NCI-H82 treated with DMSO at 0.1 percent for 48 hours (cell line): ENCODE measurements at regions not wholly inside any gene's neighbourhood (a gene's known extent, or its start where the extent isn't known, plus 50 kb on each side); places are given as distances from the start of the nearest gene placed in this dataset.

Experiments used
- DNase-seq: peaks from one replicate; lab custom pipeline; 2025; ENCODE audit not compliant: unreplicated experiment; lab: John Stamatoyannopoulos, UW

GRCh38 chr6:104617591-104617990 lies 242.1 kb downstream of the HACE1 start:
- DNase-seq: no peak

DNA sequence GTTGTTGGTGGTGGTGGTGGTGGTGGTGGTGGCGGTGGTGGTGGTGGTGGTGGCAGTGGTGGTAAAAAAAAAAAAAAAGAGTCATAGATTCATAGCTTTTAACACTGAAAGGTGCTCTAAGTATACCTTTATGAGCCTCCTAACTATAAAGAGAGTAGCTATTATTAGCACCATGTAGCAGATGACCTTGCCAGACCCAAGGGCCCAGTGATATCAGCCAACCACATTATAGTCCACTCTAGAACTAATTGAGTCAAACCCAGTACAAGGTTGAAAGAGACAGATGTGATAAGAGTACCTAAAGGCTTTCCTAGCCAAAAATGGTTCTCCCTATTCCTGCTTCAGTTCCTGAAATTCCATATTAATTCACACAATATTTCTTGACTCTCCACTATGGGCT lies 245.3 kb downstream of the HACE1 start:
- no peak for DNase-seq

DNA sequence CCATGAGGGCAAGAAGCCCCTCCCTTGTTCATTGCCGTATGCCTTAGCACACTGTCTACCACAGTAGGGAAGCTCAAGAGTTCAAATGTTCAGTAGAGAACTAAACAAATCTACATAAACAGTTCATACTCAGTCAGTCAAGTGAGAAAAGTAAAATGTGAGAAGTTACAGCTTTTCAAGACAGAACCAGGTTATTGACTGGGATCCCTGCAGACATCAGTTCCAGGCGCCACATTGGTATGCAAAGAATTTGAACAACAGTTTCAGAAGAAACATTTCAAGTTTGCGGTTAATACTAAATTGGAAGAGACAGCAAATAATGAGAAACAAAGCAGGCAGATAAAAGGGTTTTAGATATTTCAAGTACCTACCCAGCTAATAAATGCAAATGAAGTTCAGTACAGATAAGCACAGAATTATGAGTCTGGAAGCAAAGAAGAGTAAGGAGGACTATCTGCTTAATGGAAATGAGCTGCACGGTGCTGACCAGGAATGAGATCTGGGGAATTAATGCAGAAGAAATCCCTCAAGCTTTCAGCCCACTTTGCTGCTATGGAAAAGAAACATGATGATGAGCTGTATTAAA lies 246.2 kb downstream of the HACE1 start:
- DNase-seq: no peak

- no peak for DNase-seq
Measured at GRCh38 chr6:104612541-104612940, 247.2 kb downstream of the HACE1 start.

DNA sequence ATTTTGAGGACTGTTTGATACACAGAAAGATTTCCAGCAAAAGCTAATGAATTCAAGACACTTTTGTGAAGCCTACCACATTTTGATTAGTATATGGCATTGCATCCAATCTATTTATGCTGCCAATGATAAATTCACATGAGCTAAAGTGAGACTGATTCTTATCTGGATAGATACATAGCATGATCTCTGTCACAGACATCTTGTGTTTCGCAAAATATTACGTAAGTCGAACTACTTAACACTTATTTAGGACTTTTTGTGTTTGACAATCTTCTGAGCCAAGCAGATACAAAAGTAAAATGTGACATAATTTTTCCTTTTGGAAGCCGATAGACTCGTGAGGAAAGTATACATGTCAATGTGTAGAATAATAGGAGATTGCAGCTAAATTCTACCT lies 251.6 kb downstream of the HACE1 start:
- no peak for DNase-seq

DNA sequence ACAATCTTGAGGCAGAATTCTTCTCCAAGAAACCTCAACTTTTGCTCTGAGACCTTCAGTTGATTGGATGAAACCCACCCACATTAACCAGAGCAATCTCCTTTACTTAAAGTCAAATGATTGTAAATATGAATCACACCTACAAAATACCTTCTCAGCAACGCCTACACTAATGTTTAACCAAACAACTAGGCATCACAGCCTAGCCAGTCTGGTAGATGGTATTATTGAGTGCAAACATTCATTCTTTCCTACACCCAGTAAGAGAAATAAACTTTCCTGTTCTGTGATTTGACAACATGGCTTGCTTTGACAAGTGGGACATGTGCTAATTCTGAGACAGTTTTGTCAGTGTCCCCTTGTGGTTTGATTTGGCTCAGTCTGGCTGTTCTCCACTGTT lies 252.2 kb downstream of the HACE1 start:
- DNase-seq: no peak

- no peak for DNase-seq
Measured at GRCh38 chr6:104606361-104606760, 253.4 kb downstream of the HACE1 start.

GRCh38 chr6:104604685-104605084 lies 255.0 kb downstream of the HACE1 start:
- no peak for DNase-seq

GRCh38 chr6:104603108-104603745 lies 256.5 kb downstream of the HACE1 start:
- DNase-seq: no peak

GRCh38 chr6:104601721-104602120 lies 258.0 kb downstream of the HACE1 start:
- no peak for DNase-seq

DNA sequence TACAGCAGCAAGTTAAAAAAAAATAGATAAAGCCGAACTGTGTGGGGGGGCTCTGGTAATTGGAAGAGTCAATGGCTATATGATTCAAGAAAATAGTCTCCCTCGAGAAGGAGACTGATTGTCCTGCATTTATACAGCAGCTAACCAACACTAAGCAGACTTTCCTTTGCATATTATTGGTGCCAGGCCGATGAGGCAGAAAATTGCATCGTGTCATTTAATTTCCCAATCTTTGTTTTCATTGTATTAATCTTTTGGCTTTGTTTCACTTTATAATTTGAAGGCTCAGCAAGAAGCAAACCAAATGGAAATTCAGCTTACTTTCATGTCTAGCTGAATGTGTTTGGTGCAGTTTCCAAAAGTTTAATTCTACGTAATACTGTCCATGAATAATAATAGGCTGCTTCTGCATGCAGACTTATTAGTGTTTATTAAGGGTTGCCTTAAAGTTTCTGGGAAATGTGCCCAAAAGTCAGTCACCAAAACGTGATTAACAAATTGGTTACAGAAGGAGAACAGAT lies 258.5 kb downstream of the HACE1 start:
- DNase-seq: no peak

DNA sequence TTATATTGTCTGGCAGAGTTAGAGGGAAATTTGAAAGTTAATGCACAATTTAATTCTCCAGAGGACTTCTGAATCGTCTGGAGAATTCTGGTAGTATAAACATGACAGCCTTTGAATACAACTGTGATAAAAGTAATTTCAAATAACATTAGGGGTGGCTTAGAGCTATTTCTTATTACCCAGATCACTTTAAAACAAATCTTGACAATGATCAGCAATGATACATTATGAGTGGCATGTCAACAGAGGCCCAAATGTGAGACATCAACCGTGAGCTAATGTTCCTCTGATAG lies 259.1 kb downstream of the HACE1 start:
- DNase-seq: no peak

DNA sequence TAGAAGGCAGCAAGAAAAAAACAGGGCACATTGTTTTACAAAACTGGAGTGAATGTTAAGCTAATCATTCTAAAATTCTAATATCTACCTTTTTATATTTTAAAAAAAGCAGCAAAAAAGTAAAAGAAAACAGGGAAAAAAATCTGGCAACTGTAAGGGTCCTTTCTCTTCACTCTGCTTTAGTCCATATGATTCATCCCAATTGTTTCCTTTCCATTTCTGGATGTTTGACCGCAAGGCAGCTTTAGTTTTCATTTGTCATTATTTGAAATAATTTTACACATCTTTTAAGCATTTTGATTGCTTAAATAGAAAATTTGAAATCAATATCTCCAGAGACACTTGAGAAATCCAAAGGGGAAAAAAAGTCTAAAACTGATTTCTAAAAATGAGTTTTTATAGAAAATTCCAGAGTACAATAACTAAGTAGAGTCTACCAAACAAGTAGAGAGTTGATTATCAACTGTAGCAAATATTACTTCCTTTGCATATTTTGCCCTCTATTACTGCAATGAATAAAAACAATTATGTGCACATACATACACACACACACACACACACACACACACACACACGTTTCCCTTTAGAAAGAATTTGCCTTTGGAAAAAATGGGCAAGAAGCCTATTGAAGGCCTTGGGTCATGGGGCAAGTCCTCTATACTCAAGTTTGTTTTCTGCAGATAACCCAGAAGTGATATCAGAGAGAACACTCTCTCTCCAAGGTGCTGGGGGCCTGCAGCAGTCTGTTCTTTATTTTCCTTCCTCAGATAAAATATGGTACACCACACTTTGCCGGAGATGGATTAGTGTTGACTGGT lies 259.7 kb downstream of the HACE1 start:
- no peak for DNase-seq

DNA sequence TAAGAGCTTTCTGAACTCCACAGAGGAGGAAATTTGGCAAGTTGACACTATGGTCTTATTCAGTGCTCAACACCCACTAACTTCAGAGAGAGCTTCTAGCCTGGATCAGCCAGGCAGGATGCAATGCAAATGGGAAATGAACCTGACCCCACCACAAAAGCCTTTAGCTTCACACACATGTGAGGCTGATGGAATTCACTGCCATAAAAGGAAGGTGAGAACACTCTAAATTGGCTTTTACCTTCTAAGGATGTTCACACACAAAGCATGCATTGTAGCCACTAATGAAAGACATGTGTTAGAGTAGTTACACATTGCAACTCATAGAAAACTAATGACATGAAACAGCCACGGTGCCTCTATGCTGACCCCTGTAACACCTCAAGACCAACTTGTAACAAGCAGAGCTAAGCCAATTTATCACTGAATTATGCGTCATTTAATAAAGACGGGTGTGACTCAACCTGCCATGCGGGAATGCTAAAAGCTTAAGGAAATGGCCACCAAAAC lies 262.1 kb downstream of the HACE1 start:
- DNase-seq: no peak

DNA sequence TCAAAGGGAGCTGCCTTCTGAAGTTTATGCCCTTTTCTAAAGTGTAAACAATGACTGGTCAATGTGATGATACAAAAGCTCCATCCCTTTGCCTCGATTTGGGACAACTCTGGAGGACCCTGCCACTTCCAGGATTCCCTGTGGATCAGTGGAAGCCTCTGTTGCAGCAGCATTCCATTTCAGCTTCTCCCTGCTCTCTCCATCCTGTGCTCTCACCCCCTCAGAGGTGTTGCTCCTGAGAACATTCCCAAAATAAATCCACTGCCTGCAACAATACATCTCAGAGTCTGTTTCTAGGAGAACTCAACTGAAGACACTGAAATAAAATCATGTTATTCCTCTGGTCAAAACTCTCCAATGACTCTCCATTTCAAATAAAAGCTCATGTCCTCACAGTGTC lies 263.6 kb downstream of the HACE1 start:
- DNase-seq: no peak

DNA sequence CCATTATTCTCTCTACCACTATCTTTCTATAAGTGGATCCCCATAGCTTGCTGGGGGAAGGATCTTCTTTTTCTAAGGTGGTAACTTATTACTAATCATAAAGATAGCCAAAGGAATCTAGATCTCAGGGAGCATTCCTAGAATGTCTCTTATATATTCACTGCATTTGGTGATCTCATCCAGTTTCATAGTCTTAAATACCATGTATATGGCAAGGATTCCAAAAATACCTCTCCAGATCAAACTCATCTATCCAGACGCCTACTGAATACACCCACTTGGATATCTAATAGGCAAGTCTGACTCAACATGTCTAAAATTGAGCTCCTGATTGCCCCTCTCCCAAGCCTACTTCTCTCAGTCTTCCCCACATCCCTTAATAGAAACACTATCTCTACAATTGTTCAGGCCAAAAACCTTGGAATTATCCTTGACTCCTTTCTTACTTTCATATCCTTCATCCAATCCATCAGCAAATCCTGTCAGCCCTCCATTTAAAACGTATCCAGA lies 264.4 kb downstream of the HACE1 start:
- DNase-seq: no peak

DNA sequence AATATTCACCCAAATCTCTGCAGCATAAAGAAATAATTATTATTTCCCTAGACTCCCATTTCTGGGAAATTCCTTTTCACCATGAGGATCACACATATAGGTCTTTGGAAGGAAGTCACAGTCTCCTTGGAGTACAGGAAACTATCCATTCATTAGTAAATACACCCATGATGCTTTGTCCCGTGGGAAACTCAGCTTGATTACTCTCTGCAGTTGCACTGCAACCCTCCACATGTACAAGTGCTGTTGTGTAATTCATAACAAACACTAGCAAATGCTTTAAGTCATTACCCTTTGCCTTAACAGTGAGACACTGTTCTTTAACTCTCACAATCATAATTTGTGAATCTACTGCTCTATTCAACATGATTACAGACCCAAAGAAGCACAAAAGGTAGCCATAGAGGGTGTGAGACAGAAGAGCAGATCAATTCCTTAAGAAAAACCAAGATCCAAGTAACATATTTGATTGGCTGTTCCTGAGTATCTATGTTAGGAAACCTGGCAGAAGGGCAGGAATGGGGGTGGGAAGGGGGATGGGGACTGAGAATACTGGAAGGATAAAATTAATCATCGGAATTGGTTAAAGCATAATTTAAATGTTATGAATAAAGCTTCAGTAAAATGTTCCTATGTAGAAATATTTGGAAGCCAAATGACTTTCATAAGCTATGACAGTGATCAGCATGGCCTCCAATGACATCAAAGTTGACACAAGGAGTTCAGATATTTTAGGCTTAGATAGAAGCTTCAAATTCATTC lies 268.0 kb downstream of the HACE1 start:
- DNase-seq: no peak

- no peak for DNase-seq
Measured at GRCh38 chr6:104589940-104590339, 269.8 kb downstream of the HACE1 start.

GRCh38 chr6:104585646-104586045 lies 274.1 kb downstream of the HACE1 start:
- no peak for DNase-seq

GRCh38 chr6:104580452-104580851 lies 279.3 kb downstream of the HACE1 start:
- DNase-seq: no peak

DNA sequence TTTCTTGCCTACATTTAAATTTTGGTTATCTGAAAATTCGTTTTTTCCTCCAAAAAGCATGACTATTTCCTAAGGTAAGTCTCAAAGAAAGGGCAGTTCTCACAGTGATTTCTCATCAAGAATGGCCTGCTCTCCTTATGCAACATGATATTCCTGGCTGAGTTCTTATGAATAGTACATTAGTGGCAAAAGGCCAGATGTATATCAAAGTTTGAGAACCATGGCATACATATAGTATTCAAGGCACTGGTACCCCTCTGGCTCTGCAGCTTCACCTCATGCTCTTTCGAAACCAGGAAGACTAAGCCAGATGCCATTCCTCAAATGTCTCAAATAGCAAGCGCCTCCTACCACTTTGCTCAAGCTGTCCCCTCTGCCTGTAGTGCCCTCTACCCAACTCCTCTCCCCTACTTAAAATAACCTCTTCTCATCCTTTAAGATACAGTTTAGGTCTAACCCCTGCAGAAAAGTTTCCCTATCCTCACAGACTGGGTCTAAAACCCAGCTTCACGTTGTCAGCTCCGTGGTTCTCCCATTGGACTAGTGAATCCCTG lies 280.3 kb downstream of the HACE1 start:
- no peak for DNase-seq
